ENCODE measurements at regions not wholly inside any gene's neighbourhood (a gene's known extent, or its start where the extent isn't known, plus 50 kb on each side); places are given as distances from the start of the nearest gene placed in this dataset.

- no peak for DNase-seq
- no peak for ATAC-seq
Observed at GRCh38 chrX:129077424-129078170, 445.7 kb downstream of the SMARCA1 start.

GRCh38 chrX:129071390-129071789 lies 451.9 kb downstream of the SMARCA1 start:
- ATAC-seq = no peak

GRCh38 chrX:129065895-129066294 lies 457.4 kb downstream of the SMARCA1 start:
- DNase-seq (no peak), ATAC-seq (no peak)

More at GRCh38 chrX:129071390-129071789, 451.9 kb downstream of the SMARCA1 start:
- no peak for DNase-seq

- no peak for ATAC-seq
- DNase-seq = no peak
Observed at GRCh38 chrX:129058405-129058804, 464.9 kb downstream of the SMARCA1 start.

GRCh38 chrX:129043138-129043537 lies 480.2 kb downstream of the SMARCA1 start:
- DNase-seq = no peak
- no peak for ATAC-seq

- DNase-seq (no peak), ATAC-seq (no peak)
Observed at GRCh38 chrX:129041319-129041718, 482.0 kb downstream of the SMARCA1 start.

GRCh38 chrX:129040124-129040523 lies 483.2 kb downstream of the SMARCA1 start:
- ATAC-seq = no peak
- DNase-seq = no peak

- ATAC-seq (no peak), DNase-seq (no peak)
Observed at GRCh38 chrX:129039176-129039575, 484.1 kb downstream of the SMARCA1 start.

GRCh38 chrX:129037389-129037788 lies 485.9 kb downstream of the SMARCA1 start:
- ATAC-seq (no peak), DNase-seq (no peak)

GRCh38 chrX:129035180-129035579 lies 488.1 kb downstream of the SMARCA1 start:
- ATAC-seq (no peak), DNase-seq (no peak)

GRCh38 chrX:129034196-129034595 lies 489.1 kb downstream of the SMARCA1 start:
- ATAC-seq (no peak), DNase-seq (no peak)

GRCh38 chrX:129026202-129026601 lies 497.1 kb downstream of the SMARCA1 start:
- DNase-seq = no peak
- no peak for ATAC-seq

- DNase-seq (no peak), ATAC-seq (no peak)
Observed at GRCh38 chrX:129025376-129025775, 497.9 kb downstream of the SMARCA1 start.

- DNase-seq (no peak), ATAC-seq (no peak)
Observed at GRCh38 chrX:129019412-129019811, 503.9 kb downstream of the SMARCA1 start.

GRCh38 chrX:129015381-129015780 lies 507.9 kb downstream of the SMARCA1 start:
- ATAC-seq = no peak
- no peak for DNase-seq

- no peak for ATAC-seq
- no peak for DNase-seq
Observed at GRCh38 chrX:129013574-129013973, 509.7 kb downstream of the SMARCA1 start.

- no peak for ATAC-seq
- DNase-seq = no peak
Observed at GRCh38 chrX:129007631-129008030, 515.7 kb downstream of the SMARCA1 start.

- ATAC-seq = no peak
- no peak for DNase-seq
Observed at GRCh38 chrX:129006491-129006890, 516.8 kb downstream of the SMARCA1 start.

GRCh38 chrX:129000797-129001196 lies 522.5 kb downstream of the SMARCA1 start:
- no peak for DNase-seq
- ATAC-seq = no peak

GRCh38 chrX:129000018-129000417 lies 523.3 kb downstream of the SMARCA1 start:
- ATAC-seq (no peak), DNase-seq (no peak)

- no peak for DNase-seq
- no peak for ATAC-seq
Observed at GRCh38 chrX:128992107-128992971, 531.0 kb downstream of the SMARCA1 start.

- DNase-seq (peak; percentile 9), ATAC-seq (no peak)
Observed at GRCh38 chrX:128975745-128976144, 547.5 kb downstream of the SMARCA1 start.

- DNase-seq = no peak
- no peak for ATAC-seq
Observed at GRCh38 chrX:128973033-128973432, 550.3 kb downstream of the SMARCA1 start.
